ENCODE measurements at regions not wholly inside any gene's neighbourhood (a gene's known extent, or its start where the extent isn't known, plus 50 kb on each side); places are given as distances from the start of the nearest gene placed in this dataset.

DNA sequence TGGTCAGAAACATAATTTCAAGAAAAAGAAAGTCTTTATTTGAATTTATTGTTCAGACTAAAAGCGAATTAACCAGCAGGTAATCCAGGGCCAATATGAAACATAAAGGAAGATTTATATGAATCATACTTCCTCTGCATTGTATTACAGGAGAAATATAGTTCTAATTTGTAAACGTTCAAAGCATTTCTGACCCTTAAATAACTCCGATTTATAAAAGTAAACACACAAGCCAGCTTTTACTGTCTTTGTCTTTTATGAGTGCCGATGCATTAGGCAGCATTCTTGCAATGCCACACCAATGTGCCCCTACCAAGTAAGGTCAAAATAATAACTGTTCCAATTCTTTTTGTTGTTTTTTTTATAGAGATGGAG lies 118.8 kb upstream of the RBBP8 start:
- TF ChIP-seq POLR2A (IDR thresholded peaks at IDR 0.05) (no peak), POLR2AphosphoS5 (IDR thresholded peaks at IDR 0.05) (no peak)

Measured in suprapubic skin (tissue), 4 donors.